Transverse colon (tissue), 3 donors: ENCODE measurements at regions not wholly inside any gene's neighbourhood (a gene's known extent, or its start where the extent isn't known, plus 50 kb on each side); places are given as distances from the start of the nearest gene placed in this dataset.

ENCODE experiments used
- CTCF ChIP-seq, 5 experiments: fragments of 200-600 bp in 3 of 5; fragments of 450-650 bp in 2 of 5; sonication (generic) in 3 of 5; IDR thresholded peaks; 1 replicate in 2 of 5; 2 replicates in 3 of 5; pipeline ENCODE4 v1.5.1; 2016 to 2017; ENCODE audit warnings: antibody characterized with exemption in 5 of 5, inconsistent platforms in 3 of 5, mild to moderate bottlenecking in 2 of 5, moderate library complexity in 1 of 5
- EP300 ChIP-seq: sonication (generic); formaldehyde crosslinking; IDR thresholded peaks from one replicate; pipeline ENCODE4 v1.6.1; 2017; ENCODE audit warnings: antibody characterized with exemption, low read depth

- TF ChIP-seq CTCF (IDR thresholded peaks at IDR 0.05), result no peak
- TF ChIP-seq EP300, result no peak
These were observed 172.3 kb upstream of the TBCA start for GRCh38 chr5:77948476-77948875.
